GM21619 (cell line): ENCODE measurements at regions not wholly inside any gene's neighbourhood (a gene's known extent, or its start where the extent isn't known, plus 50 kb on each side); places are given as distances from the start of the nearest gene placed in this dataset.
"Not testable (repeated sequence)": the region's sequence is repeated elsewhere in the genome, so short reads cannot be mapped to it uniquely, and the experiment has no call there.

ENCODE experiments used
- ATAC-seq: cut with Tn5 transposase; IDR thresholded peaks from one replicate; pipeline ENCODE4 v1.9.1; 2021; ENCODE audit not compliant: unreplicated experiment

DNA sequence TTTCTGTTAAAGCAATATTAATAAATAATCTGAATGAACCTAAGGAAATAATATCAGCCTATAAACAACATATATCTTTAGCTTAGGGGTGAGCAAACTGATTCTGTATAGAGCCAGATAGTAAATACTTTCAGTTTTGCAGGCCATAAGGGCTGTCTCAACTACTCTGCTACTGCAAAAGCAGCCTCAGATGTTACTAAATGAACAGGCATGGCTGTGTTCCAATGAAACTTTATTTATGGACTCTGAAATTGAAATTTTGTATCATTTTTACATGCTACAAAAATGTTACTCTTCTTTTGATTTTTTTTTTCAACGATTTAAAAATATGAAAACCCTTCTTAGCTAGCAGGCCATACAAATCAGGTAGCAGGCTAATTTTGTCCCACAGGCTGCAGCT, 212.8 kb upstream of the PRICKLE2 start:
- no peak for ATAC-seq

- no peak for ATAC-seq
These were observed 211.9 kb upstream of the PRICKLE2 start for GRCh38 chr3:64437131-64437530.

GRCh38 chr3:64435023-64435422, 209.8 kb upstream of the PRICKLE2 start:
- ATAC-seq, result not testable (repeated sequence)

- ATAC-seq, result no peak
These were observed 207.6 kb upstream of the PRICKLE2 start for GRCh38 chr3:64432870-64433269.

DNA sequence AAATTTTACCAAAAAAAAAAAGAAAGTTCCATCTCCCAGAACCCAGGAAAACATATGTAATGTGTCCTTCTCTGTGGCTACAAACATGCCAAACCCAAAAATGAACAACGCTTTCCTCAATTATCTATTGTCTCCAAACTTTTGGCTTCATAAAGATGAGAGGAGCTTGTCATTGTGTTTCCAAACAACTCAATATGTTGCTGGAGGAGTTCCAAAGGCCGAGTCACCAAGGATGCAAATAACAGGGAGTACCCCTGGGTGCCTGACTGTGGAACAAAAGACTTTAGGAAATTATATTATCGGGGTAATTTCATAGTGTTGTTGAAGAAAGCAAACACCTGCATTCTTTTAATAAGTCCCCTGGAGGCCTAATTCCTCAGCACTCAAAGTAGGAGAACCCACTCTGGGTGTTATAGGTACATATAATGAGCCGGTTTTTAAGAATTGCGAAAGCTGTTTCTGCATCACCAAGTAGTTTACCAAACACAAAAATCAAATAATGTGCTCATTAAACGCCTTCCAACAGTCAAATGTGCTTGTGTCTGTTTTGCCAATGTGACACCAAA, 206.3 kb upstream of the PRICKLE2 start:
- no peak for ATAC-seq

DNA sequence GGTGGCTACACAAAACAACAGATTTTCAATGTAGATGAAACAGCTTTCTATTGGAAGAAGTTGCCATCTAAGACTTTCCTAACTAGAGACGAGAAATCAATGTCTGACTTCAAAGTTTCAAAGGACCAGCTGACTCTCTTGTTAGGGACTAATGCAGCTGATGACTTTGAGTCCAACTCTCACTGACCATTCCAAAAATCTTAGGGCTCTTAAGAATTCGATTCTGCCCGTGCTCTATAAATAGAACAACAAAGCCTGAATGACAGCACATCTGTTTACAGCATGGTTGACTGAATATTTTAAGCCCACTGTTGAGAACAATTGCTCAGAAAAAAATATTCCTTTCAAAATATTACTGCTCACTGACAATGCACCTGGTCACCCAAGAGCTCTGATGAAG, 202.4 kb upstream of the PRICKLE2 start:
- ATAC-seq, result no peak

DNA sequence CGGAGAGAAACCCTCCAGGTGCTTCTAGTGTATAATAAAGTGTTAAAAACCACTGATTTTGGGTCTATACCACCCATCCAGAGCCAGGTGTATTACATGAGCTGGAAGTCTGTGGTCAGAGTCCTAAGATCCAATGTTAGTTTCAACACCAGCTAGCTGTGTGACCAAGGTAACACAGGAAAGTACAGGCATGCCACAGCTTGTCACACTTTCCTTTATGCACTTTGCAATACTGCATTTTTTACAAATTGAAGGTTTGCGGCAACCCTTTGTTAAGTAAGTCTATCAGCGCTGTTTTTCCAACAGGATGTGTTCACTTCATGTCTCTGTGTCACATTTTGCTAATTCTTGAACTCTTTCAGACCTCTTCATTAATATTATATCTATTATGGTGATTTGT, 201.3 kb upstream of the PRICKLE2 start:
- no peak for ATAC-seq

GRCh38 chr3:64422932-64423331, 197.7 kb upstream of the PRICKLE2 start:
- ATAC-seq, result no peak

- ATAC-seq, result no peak
These were observed 196.9 kb upstream of the PRICKLE2 start for GRCh38 chr3:64422192-64422591.

- ATAC-seq, result no peak
These were observed 192.6 kb upstream of the PRICKLE2 start for GRCh38 chr3:64417816-64418215.

DNA sequence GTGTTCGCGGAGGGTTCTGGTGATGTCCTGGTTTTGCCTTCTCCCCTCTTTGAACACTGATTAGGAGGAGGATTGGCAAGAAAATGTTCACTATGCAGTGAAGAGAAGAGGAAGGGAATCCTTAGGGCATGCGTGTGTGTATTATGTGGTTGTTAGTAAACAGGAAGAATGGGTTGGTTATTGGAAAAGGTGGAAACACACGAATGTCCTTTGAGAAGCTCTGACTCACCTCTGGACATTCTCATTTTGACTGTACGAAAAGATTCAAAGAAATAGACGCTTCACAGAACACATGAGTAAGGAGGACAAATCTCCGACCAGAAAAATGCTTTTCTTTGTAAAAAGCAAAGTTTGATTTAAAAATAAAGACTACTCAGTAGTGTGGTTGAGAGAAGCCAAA, 188.8 kb upstream of the PRICKLE2 start:
- no peak for ATAC-seq

- no peak for ATAC-seq
These were observed 185.8 kb upstream of the PRICKLE2 start for GRCh38 chr3:64411101-64411500.

DNA sequence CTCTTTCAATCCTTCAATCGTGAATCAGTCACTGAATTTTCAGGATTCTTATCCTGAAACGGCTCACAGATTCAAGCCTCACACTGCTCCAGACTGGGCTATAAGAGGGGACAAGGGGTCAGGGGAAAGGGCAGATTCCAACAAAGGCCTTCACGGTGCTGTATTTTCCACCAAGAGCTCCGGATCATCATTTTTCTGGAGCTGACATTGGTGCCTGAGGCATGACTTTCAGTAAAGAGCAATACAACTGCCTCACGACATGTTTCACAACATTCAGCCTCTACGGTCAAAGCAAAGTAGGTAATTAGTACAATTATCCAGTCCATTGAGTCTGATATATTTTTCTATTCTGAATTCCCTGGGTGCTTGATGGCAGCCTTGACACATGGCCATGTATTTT, 185.0 kb upstream of the PRICKLE2 start:
- no peak for ATAC-seq

DNA sequence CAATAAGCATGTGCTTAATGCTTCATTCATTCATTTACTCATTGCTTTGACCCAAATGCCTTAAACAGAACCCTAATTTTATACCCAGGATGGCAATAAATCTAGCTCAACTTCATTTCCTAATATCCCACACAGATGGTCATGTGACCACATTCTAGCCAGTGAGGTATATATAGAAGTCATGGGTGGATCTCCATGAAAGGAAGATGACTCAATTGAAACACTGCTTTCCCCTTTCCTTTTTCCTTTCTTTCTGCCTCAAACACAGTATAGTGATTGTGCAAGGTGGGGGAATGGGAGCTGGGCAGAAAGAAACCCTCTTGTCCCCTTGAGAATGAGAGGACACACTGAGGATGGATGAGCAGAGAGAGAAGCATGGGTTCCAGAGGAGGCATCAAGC, 183.5 kb upstream of the PRICKLE2 start:
- no peak for ATAC-seq

DNA sequence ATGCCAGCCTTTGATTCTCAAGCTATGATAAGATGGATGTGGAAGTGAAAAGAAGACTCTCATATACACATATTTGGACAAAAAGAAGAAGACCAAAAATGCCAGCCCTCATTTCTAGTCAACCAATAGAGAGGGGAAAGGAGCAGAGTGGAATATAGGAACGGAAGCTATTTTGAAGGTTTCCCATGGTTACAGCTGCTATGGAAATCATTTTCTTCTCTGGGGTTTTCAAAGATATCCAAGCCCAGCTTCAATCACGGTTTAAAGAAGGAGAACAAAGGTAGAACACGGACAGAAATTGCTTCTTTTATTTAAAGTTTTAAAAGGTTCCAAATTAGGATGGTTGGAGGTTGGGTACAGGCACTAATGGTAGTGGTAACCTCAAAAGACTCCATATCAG, 181.0 kb upstream of the PRICKLE2 start:
- no peak for ATAC-seq

- ATAC-seq, result no peak
These were observed 180.1 kb upstream of the PRICKLE2 start for GRCh38 chr3:64405211-64405835.

GRCh38 chr3:64400706-64401105, 175.4 kb upstream of the PRICKLE2 start:
- ATAC-seq, result no peak

DNA sequence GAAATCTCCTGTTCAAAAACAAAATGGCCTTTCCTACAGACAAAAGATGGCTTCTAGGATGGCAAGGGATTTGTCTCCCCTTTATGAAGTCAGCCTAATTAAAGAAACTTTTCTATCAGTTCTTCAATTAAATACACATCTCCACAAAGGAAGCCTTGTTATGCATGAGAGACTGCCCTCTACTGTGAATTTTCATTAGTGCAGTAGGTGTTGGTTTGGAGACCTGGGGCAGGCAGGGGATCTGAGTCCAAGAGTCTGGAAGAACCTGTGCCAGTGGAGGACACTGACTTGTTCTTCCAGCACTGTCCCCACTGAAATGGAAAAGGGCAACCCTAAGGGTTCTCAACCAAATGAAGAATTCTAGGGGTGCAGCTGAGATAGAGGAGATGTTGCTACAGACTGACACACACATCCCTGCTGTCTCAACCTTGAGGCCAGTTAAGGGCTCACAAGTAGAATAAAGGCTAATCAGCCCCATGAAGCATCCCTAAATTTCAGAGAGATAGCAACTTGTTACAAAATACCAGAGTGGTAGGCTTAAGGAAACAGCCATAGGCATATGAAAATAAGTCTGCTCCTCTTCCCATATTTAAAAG, 174.0 kb upstream of the PRICKLE2 start:
- no peak for ATAC-seq

DNA sequence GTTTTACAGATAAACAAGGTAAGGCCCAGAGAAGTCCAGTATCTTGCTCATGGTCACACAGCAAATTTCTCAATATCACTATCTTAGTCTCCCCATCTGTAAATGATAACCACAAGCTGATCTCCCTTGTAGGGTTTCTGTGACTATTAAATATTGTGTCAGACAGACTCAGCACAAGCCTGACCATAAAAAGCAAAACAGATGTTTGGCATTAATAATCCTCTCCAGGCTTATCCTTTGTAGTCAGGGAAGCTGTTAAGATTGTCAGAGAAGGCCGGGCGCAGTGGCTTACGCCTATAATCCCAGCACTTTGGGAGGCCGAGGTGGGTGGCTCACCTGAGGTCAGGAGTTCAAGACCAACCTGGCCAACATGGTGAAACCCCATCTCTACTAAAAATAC, 173.2 kb upstream of the PRICKLE2 start:
- no peak for ATAC-seq

GRCh38 chr3:64398006-64398405, 172.7 kb upstream of the PRICKLE2 start:
- ATAC-seq, result no peak

GRCh38 chr3:64397573-64397972, 172.3 kb upstream of the PRICKLE2 start:
- ATAC-seq, result no peak

DNA sequence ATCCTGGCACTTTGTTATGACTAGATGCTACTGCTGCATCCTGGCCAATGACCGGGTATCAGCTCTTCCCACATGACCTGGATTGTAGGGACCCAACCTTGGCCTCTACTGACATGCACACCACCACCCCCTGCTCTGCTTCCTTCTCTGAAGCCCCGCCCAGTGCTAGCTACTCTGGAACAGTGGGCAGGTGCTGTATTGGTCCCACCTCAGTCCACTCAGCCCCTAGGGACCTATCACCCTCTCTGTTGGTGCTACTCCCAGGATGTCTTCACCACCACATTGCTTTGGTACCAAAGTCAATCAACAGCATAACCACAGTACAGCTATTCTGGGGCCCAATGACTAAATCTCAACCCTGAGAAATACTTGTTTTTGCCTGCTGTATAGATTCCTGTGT, 170.2 kb upstream of the PRICKLE2 start:
- ATAC-seq, result no peak

GRCh38 chr3:64393193-64393592, 167.9 kb upstream of the PRICKLE2 start:
- no peak for ATAC-seq
